H9 (cell line): ENCODE measurements at regions not wholly inside any gene's neighbourhood (a gene's known extent, or its start where the extent isn't known, plus 50 kb on each side); places are given as distances from the start of the nearest gene placed in this dataset.

Experiments used
- DNase-seq: peaks from one replicate; pipeline ENCODE4 v3.0.0-alpha.2; 2017
- H2AFZ ChIP-seq: one replicate; pipeline ENCODE4 v1.6.1; 2013; ENCODE audit warnings: mild to moderate bottlenecking, low read length, control low read depth, moderate library complexity
- H2AK5ac ChIP-seq: 2 replicates; pipeline ENCODE4 v1.6.1; 2013; ENCODE audit warnings: low read length, control low read depth, mixed read lengths; ENCODE audit not compliant: insufficient read length
- H2BK120ac ChIP-seq: one replicate; pipeline ENCODE4 v1.6.1; 2013; ENCODE audit warnings: low read depth, mild to moderate bottlenecking, low read length, control low read depth, inconsistent platforms; ENCODE audit not compliant: poor library complexity, severe bottlenecking
- H2BK12ac ChIP-seq: 2 replicates; pipeline ENCODE4 v1.6.1; 2013; ENCODE audit warnings: low read length, control low read depth, mixed read lengths, low read depth; ENCODE audit not compliant: insufficient read length
- H2BK15ac ChIP-seq: 2 replicates; pipeline ENCODE4 v1.6.1; 2013; ENCODE audit warnings: low read depth, low read length, control low read depth
- H2BK20ac ChIP-seq: one replicate; pipeline ENCODE4 v1.6.1; 2013; ENCODE audit warnings: low read depth, mild to moderate bottlenecking, low read length, control low read depth, inconsistent platforms; ENCODE audit not compliant: poor library complexity, severe bottlenecking
- H2BK5ac ChIP-seq: 2 replicates; pipeline ENCODE4 v1.6.1; 2013; ENCODE audit warnings: low read length, control low read depth, mixed read lengths; ENCODE audit not compliant: insufficient read length
- H3K14ac ChIP-seq: 2 replicates; pipeline ENCODE4 v1.6.1; 2013; ENCODE audit warnings: low read length, control low read depth; ENCODE audit not compliant: insufficient read depth
- H3K18ac ChIP-seq: 2 replicates; pipeline ENCODE4 v1.6.1; 2013; ENCODE audit warnings: low read depth, mild to moderate bottlenecking, mixed read lengths, low read length, control low read depth; ENCODE audit not compliant: insufficient read length
- H3K23ac ChIP-seq: 2 replicates; pipeline ENCODE4 v1.6.1; 2013; ENCODE audit warnings: low read length, control low read depth, mixed read lengths, low read depth; ENCODE audit not compliant: insufficient read length
- H3K23me2 ChIP-seq: 2 replicates; pipeline ENCODE4 v1.6.1; 2013; ENCODE audit warnings: low read depth, mild to moderate bottlenecking, mixed read lengths, low read length, control low read depth; ENCODE audit not compliant: insufficient read length, poor library complexity, severe bottlenecking
- H3K27ac ChIP-seq: 2 replicates; pipeline ENCODE4 v1.5.1; 2013; ENCODE audit warnings: low read length, control low read depth, mixed read lengths, low read depth; ENCODE audit not compliant: insufficient read length
- H3K27me3 ChIP-seq: 2 replicates; pipeline ENCODE4 v1.6.1; 2013; ENCODE audit warnings: low read length, control low read depth, inconsistent platforms; ENCODE audit not compliant: insufficient read depth
- H3K4ac ChIP-seq: 2 replicates; pipeline ENCODE4 v1.6.1; 2013; ENCODE audit warnings: low read depth, mild to moderate bottlenecking, control low read depth, inconsistent platforms, low read length, moderate library complexity
- H3K4me1 ChIP-seq: 2 replicates; pipeline ENCODE4 v1.6.1; 2013; ENCODE audit warnings: low read length, control low read depth, inconsistent platforms; ENCODE audit not compliant: insufficient read depth
- H3K4me2 ChIP-seq: 2 replicates; pipeline ENCODE4 v1.6.1; 2013; ENCODE audit warnings: low read length, control low read depth, mixed read lengths; ENCODE audit not compliant: insufficient read length, insufficient read depth
- H3K56ac ChIP-seq: 2 replicates; pipeline ENCODE4 v1.6.1; 2013; ENCODE audit warnings: low read depth, mild to moderate bottlenecking, mixed read lengths, low read length, control low read depth; ENCODE audit not compliant: insufficient read length
- H3K79me1 ChIP-seq: 2 replicates; pipeline ENCODE4 v1.6.1; 2013; ENCODE audit warnings: low read depth, mild to moderate bottlenecking, moderate library complexity, low read length, control low read depth, inconsistent platforms; ENCODE audit not compliant: insufficient read depth, poor library complexity, severe bottlenecking
- H3K79me2 ChIP-seq: 2 replicates; pipeline ENCODE4 v1.6.1; 2013; ENCODE audit warnings: low read length, control low read depth, inconsistent platforms; ENCODE audit not compliant: insufficient read depth
- H3K9ac ChIP-seq: 2 replicates; pipeline ENCODE4 v1.6.1; 2013; ENCODE audit warnings: low read length, control low read depth, mixed read lengths; ENCODE audit not compliant: insufficient read length; ENCODE audit errors: extremely low read depth
- H3K9me3 ChIP-seq: one replicate; pipeline ENCODE4 v1.6.1; 2013; ENCODE audit warnings: low read depth, low read length, inconsistent platforms; ENCODE audit not compliant: control insufficient read depth
- H3T11ph ChIP-seq: one replicate; pipeline ENCODE4 v1.6.1; 2013; ENCODE audit warnings: mild to moderate bottlenecking, low read length, control low read depth, inconsistent platforms
- H4K20me1 ChIP-seq: one replicate; pipeline ENCODE4 v1.6.1; 2013; ENCODE audit not compliant: control insufficient read depth, insufficient read length, insufficient read depth
- H4K5ac ChIP-seq: 2 replicates; pipeline ENCODE4 v1.6.1; 2013; ENCODE audit warnings: low read depth, mild to moderate bottlenecking, mixed read lengths, low read length, control low read depth; ENCODE audit not compliant: insufficient read length
- H4K8ac ChIP-seq: replicated peaks from 2 replicates; pipeline ENCODE4 v1.6.1; 2013; ENCODE audit warnings: low read length, control low read depth, mixed read lengths, low read depth; ENCODE audit not compliant: insufficient read length
- H4K91ac ChIP-seq: 2 replicates; pipeline ENCODE4 v1.6.1; 2013; ENCODE audit warnings: low read depth, mild to moderate bottlenecking, moderate library complexity, mixed read lengths, low read length, control low read depth; ENCODE audit not compliant: insufficient read length
- H3K27ac Mint-ChIP-seq, 3 experiments: 2 replicates in 2 of 3; 3 replicates in 1 of 3; pipeline ENCODE4 v1.8.0; 2020 to 2021; ENCODE audit warnings: mixed read lengths in 3 of 3, mild to moderate bottlenecking in 1 of 3, moderate library complexity in 1 of 3
- H3K27me3 Mint-ChIP-seq: 2 replicates; pipeline ENCODE4 v1.8.0; 2021; ENCODE audit warnings: low read depth, mild to moderate bottlenecking, moderate library complexity, mixed read lengths
- H3K36me3 Mint-ChIP-seq, 3 experiments: 2 replicates in 2 of 3; 3 replicates in 1 of 3; pipeline ENCODE4 v1.8.0; 2020 to 2021; ENCODE audit warnings: low read depth in 3 of 3, mixed read lengths in 3 of 3; ENCODE audit not compliant: insufficient read depth in 1 of 3
- H3K4me1 Mint-ChIP-seq, 2 experiments: 2 replicates each; pipeline ENCODE4 v1.8.0; 2020; ENCODE audit warnings: mixed read lengths in 2 of 2
- H3K4me3 Mint-ChIP-seq, 2 experiments: 2 replicates in 1 of 2; 3 replicates in 1 of 2; pipeline ENCODE4 v1.8.0; 2020 to 2021; ENCODE audit warnings: mild to moderate bottlenecking in 2 of 2, mixed read lengths in 2 of 2, moderate library complexity in 1 of 2
- H3K9me3 Mint-ChIP-seq, 2 experiments: 2 replicates in 1 of 2; 3 replicates in 1 of 2; pipeline ENCODE4 v1.8.0; 2020; ENCODE audit warnings: mild to moderate bottlenecking in 2 of 2, mixed read lengths in 2 of 2, moderate library complexity in 1 of 2
- CTCF ChIP-seq: fragments of 200-600 bp; sonication (generic); conservative IDR thresholded peaks from 3 replicates; pipeline ENCODE4 v1.8.0; 2021; ENCODE audit warnings: antibody characterized with exemption, mild to moderate bottlenecking
- WGBS: extraction: QIAGEN DNeasy Blood & Tissue Kit; methylation state at CpG from one replicate; pipeline ENCODE4 v1.1.7; 2013; ENCODE audit warnings: missing lambda C conversion rate, low lambda C conversion rate, mixed read lengths; ENCODE audit not compliant: insufficient read length; ENCODE audit errors: extremely low coverage; 5-methylcytosine and 5-hydroxymethylcytosine counted together

- Histone ChIP-seq H3K56ac (no peak overlapping the region), H2AK5ac (no peak overlapping the region), H4K91ac (no peak overlapping the region), H3K9ac (no peak overlapping the region), H3K4ac (no peak overlapping the region), H2BK20ac (no peak overlapping the region), H2BK5ac (no peak overlapping the region), H4K5ac (no peak overlapping the region), H3K4me2 (no peak overlapping the region), H3K79me2 (no peaks in the 10 kb centered on the region), H2BK12ac (no peak overlapping the region), H2AFZ (no peak overlapping the region), H4K8ac (no peak overlapping the region), H4K20me1 (no peaks in the 10 kb centered on the region), H3K27me3 (no peaks in the 10 kb centered on the region), H3K14ac (no peak overlapping the region), H2BK15ac (no peak overlapping the region), H3K23me2 (no peaks in the 10 kb centered on the region), H3K23ac (no peak overlapping the region), H3K9me3 (no peaks in the 10 kb centered on the region), H2BK120ac (no peak overlapping the region), H3K27ac (no peak overlapping the region), H3K4me1 (no peaks in the 10 kb centered on the region), H3K79me1 (no peaks in the 10 kb centered on the region), H3K18ac (no peak overlapping the region), H3T11ph (no peak overlapping the region)
- Mint-ChIP-seq H3K9me3 (peaks cover 0 to 9% of the 10 kb centered on the region in 2 experiments; a peak in 2 of 5 replicates), H3K4me3 (no peak overlapping the region), H3K36me3 (no peaks in the 10 kb centered on the region; a peak in 1 of 7 replicates), H3K27ac (no peak overlapping the region), H3K4me1 (peaks cover 3 to 16% of the 10 kb centered on the region in 2 experiments), H3K27me3 (no peaks in the 10 kb centered on the region)
- WGBS: no CpG with 5 or more reads among the region's 4 CpGs
- no peak for DNase-seq
- no peak for TF ChIP-seq CTCF
These were observed 592.5 kb upstream of the GJE1 start for GRCh38 chr6:141540207-141540606.
